IPS DF 6.9 (cell line): ENCODE measurements at regions not wholly inside any gene's neighbourhood (a gene's known extent, or its start where the extent isn't known, plus 50 kb on each side); places are given as distances from the start of the nearest gene placed in this dataset.

Experiments
- DNase-seq: peaks from one replicate; pipeline ENCODE4 v3.0.0-alpha.2; 2013; ENCODE audit warnings: low read depth, low spot score
- H3K27ac ChIP-seq: one replicate; pipeline ENCODE4 v1.5.1; 2013; ENCODE audit warnings: low read length, control low read depth
- H3K27me3 ChIP-seq: 2 replicates; pipeline ENCODE4 v1.6.1; 2013; ENCODE audit warnings: mild to moderate bottlenecking, low read length; ENCODE audit not compliant: control insufficient read depth, insufficient read depth
- H3K36me3 ChIP-seq: 2 replicates; pipeline ENCODE4 v1.6.1; 2013; ENCODE audit warnings: low read length; ENCODE audit not compliant: control insufficient read depth, insufficient read depth
- H3K4me1 ChIP-seq: 2 replicates; pipeline ENCODE4 v1.6.1; 2013; ENCODE audit warnings: low read length; ENCODE audit not compliant: control insufficient read depth, insufficient read depth
- H3K4me3 ChIP-seq: 2 replicates; pipeline ENCODE4 v1.5.1; 2013; ENCODE audit warnings: mild to moderate bottlenecking, low read length
- H3K9me3 ChIP-seq: 2 replicates; pipeline ENCODE4 v1.6.1; 2013; ENCODE audit warnings: low read length, inconsistent platforms; ENCODE audit not compliant: control insufficient read depth, insufficient read depth
- WGBS: extraction: QIAGEN DNeasy Blood & Tissue Kit; methylation state at CpG from one replicate; pipeline ENCODE4 v1.1.7; 2013; ENCODE audit warnings: mixed read lengths, missing lambda C conversion rate; ENCODE audit not compliant: insufficient read length, insufficient coverage; 5-methylcytosine and 5-hydroxymethylcytosine counted together

DNA sequence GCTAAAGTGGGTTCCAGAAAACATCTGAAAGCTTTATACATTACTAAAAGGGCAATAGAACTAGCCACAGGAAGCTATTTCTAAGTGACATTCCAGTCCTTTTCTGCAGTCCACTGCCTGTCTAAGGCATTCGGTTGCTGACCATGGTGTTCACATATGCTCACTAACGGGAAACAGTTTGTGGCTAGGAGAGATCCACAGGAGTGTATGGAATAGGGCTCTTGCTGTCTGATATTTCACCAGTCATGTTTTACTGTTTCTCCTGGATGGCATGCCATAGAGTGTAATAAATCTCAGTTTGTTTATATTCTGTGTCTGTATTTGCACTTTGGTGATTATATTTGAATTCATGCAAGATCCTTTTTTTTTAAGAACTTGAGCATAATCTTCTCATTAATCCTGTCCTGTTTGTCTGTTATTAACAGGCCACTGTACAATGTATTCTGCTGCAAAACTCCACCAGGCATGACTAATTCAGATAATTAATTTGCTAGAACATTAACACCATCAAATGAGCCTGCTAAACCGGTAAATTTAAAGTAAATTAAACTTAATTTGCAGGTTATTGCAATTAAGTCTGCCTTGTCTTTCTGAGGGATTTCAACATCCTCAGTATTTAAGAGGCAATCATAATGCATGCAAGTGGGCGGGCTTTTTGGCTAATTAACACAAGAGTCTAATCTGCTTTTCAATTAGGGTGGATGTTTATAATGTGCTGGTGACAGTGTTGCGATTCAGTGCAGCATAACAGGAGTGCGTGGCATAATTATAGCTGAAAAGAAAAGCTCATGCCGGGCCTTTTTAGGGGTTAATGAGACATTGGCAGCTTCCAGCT lies 201.3 kb downstream of the POU4F1 start:
- no peak for DNase-seq
- Histone ChIP-seq H3K27ac (no peak overlapping the region), H3K36me3 (no peaks in the 10 kb centered on the region), H3K4me1 (no peaks in the 10 kb centered on the region), H3K4me3 (no peak overlapping the region), H3K27me3 (no peaks in the 10 kb centered on the region), H3K9me3 (no peaks in the 10 kb centered on the region)
- WGBS: no CpG with 5 or more reads among the region's 7 CpGs

DNA sequence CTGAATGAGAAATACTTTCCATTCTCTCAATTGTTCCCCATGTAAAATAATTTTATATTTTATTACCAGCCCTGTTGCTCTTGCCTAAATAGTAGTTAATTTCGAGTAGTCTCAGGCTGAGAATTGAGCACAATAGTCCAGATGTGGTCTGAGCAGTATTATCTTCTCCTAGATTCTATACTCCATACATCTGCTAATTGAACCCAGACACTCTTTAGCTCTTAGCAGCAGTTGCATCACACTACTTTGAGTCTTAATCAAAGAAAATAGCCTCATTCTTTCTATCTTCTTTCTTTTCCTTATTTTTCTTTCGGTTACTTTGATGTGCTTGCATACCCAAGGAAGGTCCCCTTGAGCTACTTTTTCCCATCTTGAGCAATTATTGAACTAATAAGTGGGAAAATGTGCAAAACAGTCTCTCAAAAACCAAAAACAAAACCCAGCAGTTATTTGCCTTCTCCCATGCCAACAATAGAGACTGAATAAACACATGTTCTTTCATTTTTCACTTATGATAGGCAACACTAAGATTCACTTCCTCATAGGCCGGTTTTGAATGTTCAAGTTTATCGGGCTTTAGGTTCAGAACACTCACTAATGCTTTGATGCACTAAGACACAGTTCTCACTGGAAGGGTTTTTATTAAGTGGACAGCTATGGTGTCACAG lies 204.5 kb downstream of the POU4F1 start:
- H3K9me3 ChIP-seq: no peaks in the 10 kb centered on the region
- H3K4me1 ChIP-seq: no peaks in the 10 kb centered on the region
- H3K36me3 ChIP-seq: no peaks in the 10 kb centered on the region
- H3K27me3 ChIP-seq: no peaks in the 10 kb centered on the region
- no peak for DNase-seq
- no peak overlapping the region for H3K27ac ChIP-seq
- H3K4me3 ChIP-seq: no peak overlapping the region
- no CpG with 5 or more reads among the region's 4 CpGs for WGBS

DNA sequence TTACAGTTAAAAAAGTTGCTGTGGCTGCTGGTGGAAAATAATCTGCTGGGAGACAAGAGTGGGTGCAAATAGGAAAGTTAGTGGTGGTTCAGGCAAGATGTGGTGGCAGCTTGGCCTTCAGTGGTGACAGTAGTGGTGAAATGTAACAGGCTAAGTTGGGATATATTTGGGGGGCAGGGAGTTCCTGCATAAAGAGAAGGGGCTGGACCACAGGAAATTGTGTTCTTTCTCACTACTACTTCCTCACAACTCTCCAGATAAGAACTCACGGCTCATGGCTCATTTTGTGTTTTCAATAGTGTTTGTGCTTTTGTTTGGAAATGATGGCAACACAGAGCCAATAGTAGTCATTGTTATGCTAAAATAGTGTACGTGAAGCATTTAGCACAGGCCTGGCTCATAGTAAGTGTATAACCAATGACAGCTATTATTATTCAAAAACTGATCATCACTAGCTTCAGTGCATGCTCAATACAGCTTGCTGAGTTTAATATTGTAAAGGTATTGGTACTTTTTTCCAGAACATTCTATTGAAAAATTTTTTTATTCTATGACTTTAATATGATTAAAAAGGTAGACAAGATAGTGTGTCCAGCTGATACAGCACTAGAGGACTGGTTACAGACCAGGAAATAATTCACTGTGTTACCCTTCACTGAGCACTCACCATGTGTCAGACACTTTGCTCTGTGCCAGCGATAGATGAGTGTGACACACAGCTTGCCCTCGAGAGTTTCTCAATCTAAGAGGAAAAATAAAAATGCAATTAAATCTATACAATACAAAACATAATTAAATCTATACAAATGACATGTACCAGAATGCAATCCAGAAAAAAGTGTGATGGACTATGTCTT lies 209.8 kb downstream of the POU4F1 start:
- Histone ChIP-seq H3K9me3 (no peaks in the 10 kb centered on the region), H3K27me3 (no peaks in the 10 kb centered on the region), H3K4me1 (peaks cover 1% of the 10 kb centered on the region; the same call in 1 of the 2 replicates), H3K36me3 (no peaks in the 10 kb centered on the region), H3K27ac (no peak overlapping the region), H3K4me3 (no peak overlapping the region)
- WGBS: no CpG with 5 or more reads among the region's 4 CpGs
- no peak for DNase-seq

DNA sequence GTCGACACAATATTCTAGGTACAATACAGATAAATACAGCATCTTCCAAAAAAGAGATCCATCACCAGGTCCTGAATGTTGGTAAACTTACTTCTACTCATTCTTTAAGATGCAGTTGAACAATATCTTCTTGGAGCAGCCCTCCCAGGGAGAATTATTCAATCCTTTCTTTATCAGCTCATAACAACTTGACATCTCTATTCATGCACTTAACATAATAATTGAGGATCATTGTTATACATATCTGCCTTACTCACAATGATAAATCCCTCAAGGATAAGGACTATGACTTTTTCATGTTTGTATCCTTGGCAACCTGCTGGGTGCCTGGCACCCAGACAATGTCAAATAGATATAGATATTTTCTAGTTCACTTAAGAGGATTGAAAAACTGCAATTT lies 219.5 kb downstream of the POU4F1 start:
- no peak for DNase-seq
- no peaks in the 10 kb centered on the region for H3K9me3 ChIP-seq
- no peaks in the 10 kb centered on the region for H3K27me3 ChIP-seq
- WGBS: no CpG with 5 or more reads among the region's 1 CpG
- no peaks in the 10 kb centered on the region for H3K36me3 ChIP-seq
- H3K4me3 ChIP-seq: no peak overlapping the region
- H3K4me1 ChIP-seq: no peaks in the 10 kb centered on the region
- no peak overlapping the region for H3K27ac ChIP-seq

DNA sequence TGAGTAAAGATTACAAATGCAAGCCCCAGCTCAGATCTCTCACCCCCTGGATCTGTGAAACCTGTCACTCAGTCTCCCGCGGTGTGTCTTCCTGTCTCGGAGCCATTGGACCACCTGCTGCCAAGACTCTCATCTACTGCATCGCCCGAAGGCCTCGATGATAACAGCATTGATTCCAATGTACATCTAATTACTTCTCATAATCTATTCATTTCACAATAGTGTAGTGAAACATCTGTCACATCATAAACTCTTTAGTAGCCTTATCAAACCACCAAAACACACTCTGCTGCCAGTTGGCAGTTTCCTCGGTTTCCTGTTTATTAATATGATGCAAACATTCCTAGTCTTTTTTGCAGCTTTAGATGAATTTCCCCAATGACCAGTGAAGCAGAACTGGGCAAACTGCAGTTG lies 220.3 kb downstream of the POU4F1 start:
- H3K4me3 ChIP-seq: no peak overlapping the region
- no peaks in the 10 kb centered on the region for H3K4me1 ChIP-seq
- H3K27ac ChIP-seq: no peak overlapping the region
- no peaks in the 10 kb centered on the region for H3K27me3 ChIP-seq
- no peaks in the 10 kb centered on the region for H3K36me3 ChIP-seq
- DNase-seq: no peak
- WGBS: no CpG with 5 or more reads among the region's 7 CpGs
- H3K9me3 ChIP-seq: no peaks in the 10 kb centered on the region

DNA sequence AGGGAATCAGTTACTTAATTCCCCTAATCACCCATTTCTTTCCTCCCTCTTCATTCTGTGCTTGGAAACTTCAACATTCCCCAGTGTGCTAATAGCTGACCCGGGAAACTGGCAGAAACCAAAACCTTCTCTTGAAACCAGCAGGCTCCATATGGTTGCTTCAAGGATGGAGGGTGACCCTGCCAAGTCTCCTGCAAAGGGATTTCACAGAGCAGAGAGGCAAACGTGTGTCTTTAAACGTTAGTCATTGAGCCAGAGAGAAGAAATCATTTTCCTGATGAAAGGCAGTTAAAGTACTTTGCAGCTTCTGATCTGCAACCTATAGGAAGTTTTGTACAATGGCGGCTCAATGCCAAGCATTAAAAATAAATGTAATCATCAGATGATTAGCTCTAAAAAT lies 220.9 kb downstream of the POU4F1 start:
- WGBS: no CpG with 5 or more reads among the region's 4 CpGs
- Histone ChIP-seq H3K36me3 (no peaks in the 10 kb centered on the region), H3K4me1 (no peaks in the 10 kb centered on the region), H3K4me3 (no peak overlapping the region), H3K27me3 (no peaks in the 10 kb centered on the region), H3K27ac (no peak overlapping the region), H3K9me3 (no peaks in the 10 kb centered on the region)
- no peak for DNase-seq

DNA sequence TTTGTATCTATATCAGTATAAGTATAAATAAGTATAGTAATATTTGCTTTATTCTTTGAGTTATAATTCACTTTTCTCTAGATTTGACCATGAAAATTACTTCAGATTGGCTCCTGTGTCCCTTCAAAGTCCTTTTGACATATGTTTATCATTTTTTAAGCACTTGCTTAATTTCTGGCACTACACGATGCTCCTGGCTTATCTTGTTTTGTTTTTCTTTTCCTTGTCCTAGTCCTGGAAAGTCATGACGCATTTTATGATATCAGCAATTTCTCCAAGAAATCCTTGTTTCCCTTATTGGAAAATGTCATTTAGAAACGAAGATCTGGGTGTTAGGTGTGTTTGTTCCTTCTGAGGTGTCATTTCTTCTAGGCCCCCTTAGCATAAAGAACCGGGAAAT lies 226.5 kb downstream of the POU4F1 start:
- H3K4me1 ChIP-seq: no peaks in the 10 kb centered on the region
- H3K27me3 ChIP-seq: no peaks in the 10 kb centered on the region
- H3K4me3 ChIP-seq: no peak overlapping the region
- no peaks in the 10 kb centered on the region for H3K36me3 ChIP-seq
- no peak for DNase-seq
- no peak overlapping the region for H3K27ac ChIP-seq
- no peaks in the 10 kb centered on the region for H3K9me3 ChIP-seq
- WGBS: no CpG with 5 or more reads among the region's 4 CpGs

DNA sequence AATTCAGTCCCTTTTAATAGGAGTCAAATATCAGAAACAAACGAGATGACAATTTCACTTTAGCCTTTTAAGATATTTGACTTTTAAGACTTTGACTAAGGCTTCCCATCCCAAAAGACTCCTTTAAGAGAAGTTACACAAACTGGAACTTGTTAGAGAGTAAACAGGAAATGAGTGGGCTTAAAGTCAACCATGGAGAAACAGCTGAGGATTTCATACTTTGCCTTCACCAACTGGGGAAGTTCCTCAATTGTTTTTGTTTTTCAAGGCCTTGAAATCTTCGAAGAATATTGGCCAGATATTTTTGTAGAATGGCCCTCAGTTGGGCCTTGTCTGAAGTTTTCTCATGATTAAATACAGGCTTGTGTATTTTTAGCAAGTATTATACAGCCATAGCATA lies 227.3 kb downstream of the POU4F1 start:
- H3K27me3 ChIP-seq: no peaks in the 10 kb centered on the region
- no peaks in the 10 kb centered on the region for H3K9me3 ChIP-seq
- no peaks in the 10 kb centered on the region for H3K36me3 ChIP-seq
- H3K4me3 ChIP-seq: no peak overlapping the region
- no peaks in the 10 kb centered on the region for H3K4me1 ChIP-seq
- DNase-seq: no peak
- H3K27ac ChIP-seq: no peak overlapping the region
- WGBS: no CpG with 5 or more reads among the region's 2 CpGs

DNA sequence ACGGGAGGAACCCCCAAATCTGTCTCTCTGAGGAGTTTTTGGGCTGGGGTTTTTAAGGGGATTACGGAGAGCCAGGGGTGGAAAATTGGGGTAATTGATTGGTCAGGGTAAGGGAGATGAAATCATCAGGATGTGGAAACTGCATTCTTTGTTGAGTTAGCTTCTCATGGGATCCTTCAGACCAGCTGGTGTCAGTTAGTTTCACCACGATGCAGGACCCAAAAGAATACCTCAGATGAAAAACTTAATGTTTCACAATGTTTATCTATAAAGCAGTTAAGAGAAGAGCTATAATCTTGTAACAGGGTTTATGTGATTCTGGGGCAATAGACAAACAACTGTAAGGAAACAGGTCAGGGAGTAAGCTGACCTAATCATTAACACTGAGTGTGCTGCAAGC lies 230.8 kb downstream of the POU4F1 start:
- H3K9me3 ChIP-seq: no peaks in the 10 kb centered on the region
- no CpG with 5 or more reads among the region's 3 CpGs for WGBS

DNA sequence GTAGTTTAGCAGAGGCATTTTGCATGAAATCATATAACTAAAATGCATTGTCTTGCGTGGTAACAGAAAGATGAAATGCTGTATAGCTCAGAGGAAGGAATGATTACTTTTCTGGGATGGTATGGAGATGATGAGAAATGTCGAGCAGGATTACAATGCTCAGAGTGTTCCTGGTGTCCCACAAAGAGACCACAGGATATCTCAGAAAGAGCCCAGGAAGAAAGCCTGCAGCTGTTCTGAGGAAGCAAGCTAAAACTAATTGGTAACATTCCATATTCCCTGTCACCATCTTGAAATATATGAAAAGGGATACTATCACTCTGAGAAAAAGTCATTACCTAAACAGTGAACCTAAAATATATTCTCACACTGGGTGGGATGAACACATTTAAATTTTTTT lies 233.1 kb downstream of the POU4F1 start:
- H3K9me3 ChIP-seq: no peaks in the 10 kb centered on the region
- H3K4me3 ChIP-seq: no peak overlapping the region
- H3K4me1 ChIP-seq: no peaks in the 10 kb centered on the region
- H3K27ac ChIP-seq: no peak overlapping the region
- WGBS: no CpG with 5 or more reads among the region's 2 CpGs
- no peak for DNase-seq
- no peaks in the 10 kb centered on the region for H3K27me3 ChIP-seq
- no peaks in the 10 kb centered on the region for H3K36me3 ChIP-seq

More for the DNA sequence above, 230.8 kb downstream of the POU4F1 start:
- Histone ChIP-seq H3K36me3 (no peaks in the 10 kb centered on the region), H3K4me1 (no peaks in the 10 kb centered on the region), H3K27ac (no peak overlapping the region), H3K4me3 (no peak overlapping the region), H3K27me3 (no peaks in the 10 kb centered on the region)
- DNase-seq: no peak
